ENCODE measurements at regions not wholly inside any gene's neighbourhood (a gene's known extent, or its start where the extent isn't known, plus 50 kb on each side); places are given as distances from the start of the nearest gene placed in this dataset.

DNA sequence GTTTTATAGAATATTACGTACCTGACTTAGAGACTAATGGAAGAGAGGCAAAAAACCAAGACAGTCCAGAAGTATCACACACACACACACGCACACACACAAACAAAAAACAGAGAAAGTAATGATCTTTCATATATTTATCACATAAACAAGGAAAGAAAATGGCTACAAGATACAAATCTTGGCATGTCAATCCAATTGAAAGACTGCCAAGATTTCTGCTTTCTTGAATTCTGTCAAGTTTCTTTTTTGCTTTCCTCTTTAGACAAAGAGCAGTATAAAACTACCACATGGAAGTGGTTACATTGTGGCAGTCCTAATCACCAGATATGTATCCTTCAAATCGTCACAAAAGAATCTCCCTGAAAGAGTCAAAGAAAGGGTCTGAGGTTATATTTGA, 2097.4 kb upstream of the AGA start:
- H3K27me3 Mint-ChIP-seq (ENCODE audit: low read depth, unreplicated experiment), result no peaks in the 10 kb centered on the region
- Histone ChIP-seq H3K4me3 (ENCODE audit: insufficient read depth, low read depth, low read length) (no peak overlapping the region), H3K27ac (ENCODE audit: low read depth, low read length) (no peak overlapping the region), H3K9me3 (ENCODE audit: insufficient read depth, low read depth, low read length) (no peaks in the 10 kb centered on the region), H2AFZ (ENCODE audit: low read depth, low read length) (no peak overlapping the region), H3K4me1 (ENCODE audit: insufficient read depth, low read length) (no peaks in the 10 kb centered on the region), H4K20me1 (ENCODE audit: insufficient read depth, low read length) (no peaks in the 10 kb centered on the region), H3K27me3 (ENCODE audit: insufficient read depth, low read length) (no peaks in the 10 kb centered on the region), H3K79me2 (ENCODE audit: insufficient read depth, low read length) (no peaks in the 10 kb centered on the region), H3K4me2 (ENCODE audit: low read length) (no peak overlapping the region), H3K36me3 (ENCODE audit: insufficient read depth, low read length) (no peaks in the 10 kb centered on the region), H3K9ac (ENCODE audit: low read length) (no peak overlapping the region)
- H3K4me3 Mint-ChIP-seq (ENCODE audit: unreplicated experiment), result no peak overlapping the region
- FAIRE-seq, result no peak
- no peaks in the 10 kb centered on the region for H3K36me3 Mint-ChIP-seq (ENCODE audit: low read depth, unreplicated experiment)
- H3K9me3 Mint-ChIP-seq (ENCODE audit: unreplicated experiment), result no peaks in the 10 kb centered on the region
- peaks cover 5% of the 10 kb centered on the region for H3K4me1 Mint-ChIP-seq (ENCODE audit: low read depth, unreplicated experiment)
- DNase-seq (ENCODE audit: low read depth), result no peak
- TF ChIP-seq CTCF (IDR thresholded peaks at IDR 0.05; ENCODE audit: insufficient read depth, low read depth, low read length), result no peak
- no peak for TF ChIP-seq EZH2 (IDR thresholded peaks at IDR 0.05; ENCODE audit: insufficient read depth, low read length)
- H3K27ac Mint-ChIP-seq (ENCODE audit: unreplicated experiment), result no peak overlapping the region

DNA sequence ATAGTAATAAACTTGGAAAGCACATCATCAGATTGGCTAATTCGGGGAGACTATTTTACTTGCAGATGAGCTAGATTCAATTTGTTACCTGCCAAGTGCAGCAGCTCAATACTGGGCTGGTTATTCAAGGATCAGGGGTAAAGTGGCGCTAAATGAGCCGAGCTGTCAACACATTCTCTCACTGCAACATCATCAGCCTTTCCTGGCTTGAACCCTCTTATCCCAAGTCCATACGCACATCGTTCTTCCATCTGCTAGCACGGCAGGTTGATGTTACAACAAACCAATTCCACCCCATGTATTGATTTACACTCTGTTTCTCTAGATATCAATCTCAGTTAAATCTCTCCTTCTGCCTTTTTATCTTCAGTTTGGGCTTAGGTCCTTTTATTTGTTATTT, 2101.5 kb upstream of the AGA start:
- Histone ChIP-seq H3K27ac (ENCODE audit: low read depth, low read length) (no peak overlapping the region), H4K20me1 (ENCODE audit: insufficient read depth, low read length) (no peaks in the 10 kb centered on the region), H3K9ac (ENCODE audit: low read length) (no peak overlapping the region), H3K79me2 (ENCODE audit: insufficient read depth, low read length) (no peaks in the 10 kb centered on the region), H3K4me2 (ENCODE audit: low read length) (no peak overlapping the region), H3K36me3 (ENCODE audit: insufficient read depth, low read length) (no peaks in the 10 kb centered on the region), H3K4me3 (ENCODE audit: insufficient read depth, low read depth, low read length) (no peak overlapping the region), H3K27me3 (ENCODE audit: insufficient read depth, low read length) (no peaks in the 10 kb centered on the region), H2AFZ (ENCODE audit: low read depth, low read length) (no peak overlapping the region), H3K9me3 (ENCODE audit: insufficient read depth, low read depth, low read length) (no peaks in the 10 kb centered on the region), H3K4me1 (ENCODE audit: insufficient read depth, low read length) (no peaks in the 10 kb centered on the region)
- FAIRE-seq (no peak), DNase-seq (ENCODE audit: low read depth) (no peak)
- Mint-ChIP-seq H3K4me1 (ENCODE audit: low read depth, unreplicated experiment) (peaks cover 5% of the 10 kb centered on the region), H3K4me3 (ENCODE audit: unreplicated experiment) (no peak overlapping the region), H3K27ac (ENCODE audit: unreplicated experiment) (no peak overlapping the region), H3K9me3 (ENCODE audit: unreplicated experiment) (peaks cover 6% of the 10 kb centered on the region), H3K27me3 (ENCODE audit: low read depth, unreplicated experiment) (no peaks in the 10 kb centered on the region), H3K36me3 (ENCODE audit: low read depth, unreplicated experiment) (no peaks in the 10 kb centered on the region)
- TF ChIP-seq EZH2 (IDR thresholded peaks at IDR 0.05; ENCODE audit: insufficient read depth, low read length) (no peak), CTCF (IDR thresholded peaks at IDR 0.05; ENCODE audit: insufficient read depth, low read depth, low read length) (no peak)

- Mint-ChIP-seq H3K27ac (ENCODE audit: unreplicated experiment) (no peak overlapping the region), H3K36me3 (ENCODE audit: low read depth, unreplicated experiment) (no peaks in the 10 kb centered on the region), H3K27me3 (ENCODE audit: low read depth, unreplicated experiment) (no peaks in the 10 kb centered on the region), H3K4me3 (ENCODE audit: unreplicated experiment) (no peak overlapping the region), H3K9me3 (ENCODE audit: unreplicated experiment) (peaks cover 6% of the 10 kb centered on the region), H3K4me1 (ENCODE audit: low read depth, unreplicated experiment) (peaks cover 5% of the 10 kb centered on the region)
- no peaks in the 10 kb centered on the region for H3K27me3 ChIP-seq (ENCODE audit: insufficient read depth, low read length)
- no peaks in the 10 kb centered on the region for H3K79me2 ChIP-seq (ENCODE audit: insufficient read depth, low read length)
- DNase-seq (ENCODE audit: low read depth) (no peak), FAIRE-seq (no peak)
- H3K9me3 ChIP-seq (ENCODE audit: insufficient read depth, low read depth, low read length), result no peaks in the 10 kb centered on the region
- no peaks in the 10 kb centered on the region for H3K36me3 ChIP-seq (ENCODE audit: insufficient read depth, low read length)
- no peaks in the 10 kb centered on the region for H3K4me1 ChIP-seq (ENCODE audit: insufficient read depth, low read length)
- no peak for TF ChIP-seq CTCF (IDR thresholded peaks at IDR 0.05; ENCODE audit: insufficient read depth, low read depth, low read length)
- TF ChIP-seq EZH2 (IDR thresholded peaks at IDR 0.05; ENCODE audit: insufficient read depth, low read length), result no peak
- no peak overlapping the region for H3K27ac ChIP-seq (ENCODE audit: low read depth, low read length)
- no peak overlapping the region for H3K9ac ChIP-seq (ENCODE audit: low read length)
- H2AFZ ChIP-seq (ENCODE audit: low read depth, low read length), result no peak overlapping the region
- H3K4me2 ChIP-seq (ENCODE audit: low read length), result no peak overlapping the region
- no peak overlapping the region for H3K4me3 ChIP-seq (ENCODE audit: insufficient read depth, low read depth, low read length)
- no peaks in the 10 kb centered on the region for H4K20me1 ChIP-seq (ENCODE audit: insufficient read depth, low read length)
These were observed 2102.3 kb upstream of the AGA start for GRCh38 chr4:179544496-179544895.
